Mucosa of descending colon (tissue), 3 donors: ENCODE measurements at regions not wholly inside any gene's neighbourhood (a gene's known extent, or its start where the extent isn't known, plus 50 kb on each side); places are given as distances from the start of the nearest gene placed in this dataset.

ENCODE experiments used
- ATAC-seq: fragments of 200-7000 bp; cut with Tn5 transposase; one replicate; pipeline ENCODE4 v1.9.1; 2020; ENCODE audit warnings: mild to moderate bottlenecking, moderate library complexity
- DNase-seq, 3 donors: peaks; one replicate each; pipeline ENCODE4 v3.0.0-alpha.2; 2020
- H3K36me3 ChIP-seq: fragments of 200-600 bp; one replicate; pipeline ENCODE4 v1.8.0; 2021; ENCODE audit warnings: low read depth, mild to moderate bottlenecking
- H3K4me1 ChIP-seq: fragments of 200-600 bp; one replicate; pipeline ENCODE4 v1.8.0; 2021; ENCODE audit warnings: low read depth, mild to moderate bottlenecking
- H3K4me3 ChIP-seq: fragments of 200-600 bp; one replicate; pipeline ENCODE4 v1.8.0; 2021; ENCODE audit warnings: mild to moderate bottlenecking
- H3K9me3 ChIP-seq: fragments of 200-600 bp; one replicate; pipeline ENCODE4 v1.8.0; 2021; ENCODE audit warnings: mild to moderate bottlenecking
- CTCF ChIP-seq: fragments of 200-600 bp; IDR thresholded peaks from one replicate; pipeline ENCODE4 v1.8.0; 2022; ENCODE audit warnings: antibody characterized with exemption, mild to moderate bottlenecking
- intact Hi-C, 2 donors: fragments of 100-400 bp; cut with DNase I in 1 of 2; cut with micrococcal nuclease in 1 of 2; formaldehyde crosslinking; loops; one replicate each; pipeline versions ENCODE4 v1.11.0 to v1.11.1; 2022; cut with DNase I, micrococcal nuclease
- donor health status: DM: no; HTN: no; CAD: no; lungs with moderate emphysema.
- donor health status: DM: no; HTN: no; CAD: no.
- donor health status: DM: no; HTN: yes; CAD: no.

- no peaks in the 10 kb centered on the region for H3K4me1 ChIP-seq
- no peak for ATAC-seq
- TF ChIP-seq CTCF: no peak
- no peaks in the 10 kb centered on the region for H3K36me3 ChIP-seq
- intact Hi-C loops: no loop called here
- H3K4me3 ChIP-seq: no peak overlapping the region
- no peaks in the 10 kb centered on the region for H3K9me3 ChIP-seq
- no peak for DNase-seq
These were observed 107.4 kb downstream of the CT47B1 start for GRCh38 chrX:120768254-120768653.

- no peaks in the 10 kb centered on the region for H3K36me3 ChIP-seq
- no peak overlapping the region for H3K4me3 ChIP-seq
- intact Hi-C loops: no loop called here
- ATAC-seq (no peak), DNase-seq (no peak)
- no peaks in the 10 kb centered on the region for H3K9me3 ChIP-seq
- no peak for TF ChIP-seq CTCF
- H3K4me1 ChIP-seq: no peaks in the 10 kb centered on the region
These were observed 112.4 kb downstream of the CT47B1 start for GRCh38 chrX:120763269-120763668.

GRCh38 chrX:120761810-120762209 is 113.9 kb downstream of the CT47B1 start:
- no peaks in the 10 kb centered on the region for H3K4me1 ChIP-seq
- no peak for DNase-seq
- no peaks in the 10 kb centered on the region for H3K36me3 ChIP-seq
- no peak for ATAC-seq
- intact Hi-C loops: no loop called here
- no peaks in the 10 kb centered on the region for H3K9me3 ChIP-seq
- H3K4me3 ChIP-seq: no peak overlapping the region
- no peak for TF ChIP-seq CTCF

- no peak for ATAC-seq
- no peaks in the 10 kb centered on the region for H3K9me3 ChIP-seq
- intact Hi-C loops: no loop called here
These were observed 116.0 kb downstream of the CT47B1 start for GRCh38 chrX:120759685-120760084.

GRCh38 chrX:120755066-120755846 is 120.4 kb downstream of the CT47B1 start:
- peak in 2 of 3 donors; percentile 25 to 53 for DNase-seq
- peak; percentile 76 for ATAC-seq
- TF ChIP-seq CTCF: no peak
- Histone ChIP-seq H3K4me1 (no peaks in the 10 kb centered on the region), H3K4me3 (no peak overlapping the region), H3K9me3 (no peaks in the 10 kb centered on the region), H3K36me3 (no peaks in the 10 kb centered on the region)
- intact Hi-C loops: no loop called here

More at GRCh38 chrX:120759685-120760084, 116.0 kb downstream of the CT47B1 start:
- H3K4me3 ChIP-seq: no peak overlapping the region
- no peak for DNase-seq
- H3K4me1 ChIP-seq: no peaks in the 10 kb centered on the region
- TF ChIP-seq CTCF: no peak
- no peaks in the 10 kb centered on the region for H3K36me3 ChIP-seq
